ENCODE measurements at regions not wholly inside any gene's neighbourhood (a gene's known extent, or its start where the extent isn't known, plus 50 kb on each side); places are given as distances from the start of the nearest gene placed in this dataset.

- no peaks in the 10 kb centered on the region for H3K4me1 ChIP-seq
- 56% methylated on average over 4 of the region's 5 CpGs for WGBS
- peaks cover 0 to 41% (median 0%) of the 10 kb centered on the region in 4 donors for H3K27me3 ChIP-seq
- no peak overlapping the region for H3K27ac ChIP-seq (replicated peaks in 1 of 4)
- no peak for DNase-seq (ENCODE audit: extremely low spot score)
- H3K36me3 ChIP-seq: no peaks in the 10 kb centered on the region
- H3K9me3 ChIP-seq: no peaks in the 10 kb centered on the region
- intact Hi-C loops (cut with DNase I): no loop called here
- no peak for TF ChIP-seq POLR2A (IDR thresholded peaks at IDR 0.05; ENCODE audit: low read depth)
- TF ChIP-seq EP300 (IDR thresholded peaks at IDR 0.05): no peak
- TF ChIP-seq POLR2AphosphoS5 (IDR thresholded peaks at IDR 0.05): no peak
- TF ChIP-seq CTCF (IDR thresholded peaks at IDR 0.05): no peak
- no peak overlapping the region for H3K4me3 ChIP-seq
These were observed 154.6 kb downstream of the TRIM29 start for GRCh38 chr11:119983240-119983732.

- intact Hi-C loops (cut with DNase I): no loop called here
- H3K36me3 ChIP-seq: no peaks in the 10 kb centered on the region
- WGBS: 48% methylated on average over 9 of the region's 16 CpGs
- no peaks in the 10 kb centered on the region for H3K4me1 ChIP-seq
- no peak overlapping the region for H3K27ac ChIP-seq (replicated peaks in 1 of 4)
- no peak overlapping the region for H3K4me3 ChIP-seq
- no peaks in the 10 kb centered on the region for H3K9me3 ChIP-seq
- no peak for DNase-seq (ENCODE audit: extremely low spot score)
- TF ChIP-seq EP300 (IDR thresholded peaks at IDR 0.05): no peak
- TF ChIP-seq POLR2AphosphoS5 (IDR thresholded peaks at IDR 0.05): no peak
- no peak for TF ChIP-seq POLR2A (IDR thresholded peaks at IDR 0.05; ENCODE audit: low read depth)
- TF ChIP-seq CTCF (IDR thresholded peaks at IDR 0.05): no peak
- peaks cover 0 to 46% (median 0%) of the 10 kb centered on the region in 4 donors for H3K27me3 ChIP-seq
These were observed 155.2 kb downstream of the TRIM29 start for GRCh38 chr11:119982517-119983239.

- 71% methylated on average over 11 of the region's 11 CpGs for WGBS
- no peaks in the 10 kb centered on the region for H3K4me1 ChIP-seq
- H3K4me3 ChIP-seq: no peak overlapping the region
- H3K9me3 ChIP-seq: no peaks in the 10 kb centered on the region
- H3K27me3 ChIP-seq: peaks cover 0 to 64% (median 3%) of the 10 kb centered on the region in 4 donors
- no peak for TF ChIP-seq EP300 (IDR thresholded peaks at IDR 0.05)
- TF ChIP-seq POLR2AphosphoS5 (IDR thresholded peaks at IDR 0.05): no peak
- no peak for TF ChIP-seq CTCF (IDR thresholded peaks at IDR 0.05)
- no peak for TF ChIP-seq POLR2A (IDR thresholded peaks at IDR 0.05; ENCODE audit: low read depth)
- DNase-seq (ENCODE audit: extremely low spot score): no peak
- no peaks in the 10 kb centered on the region for H3K36me3 ChIP-seq
- no peak overlapping the region for H3K27ac ChIP-seq (replicated peaks in 1 of 4)
- intact Hi-C loops (cut with DNase I): no loop called here
These were observed 157.5 kb downstream of the TRIM29 start for GRCh38 chr11:119980431-119980830.

DNA sequence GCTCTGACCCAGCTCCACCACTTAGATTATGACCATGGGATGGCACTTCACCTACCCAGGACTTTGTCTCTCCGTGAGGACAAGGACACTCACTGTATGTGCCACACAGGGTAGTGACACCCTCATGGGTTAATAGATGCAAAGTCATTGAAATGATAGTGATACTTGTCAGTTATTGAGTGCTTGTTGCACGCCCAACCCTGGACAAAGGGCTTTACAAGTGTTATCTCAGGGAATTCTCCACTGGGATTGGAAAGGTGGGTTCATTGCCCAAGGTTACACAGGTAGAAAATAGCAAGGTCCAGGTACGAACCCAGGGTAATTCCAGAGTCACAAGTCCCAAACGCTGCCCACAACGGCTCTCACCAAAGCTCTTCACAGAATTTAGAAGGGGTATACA is 158.2 kb downstream of the TRIM29 start:
- H3K9me3 ChIP-seq: no peaks in the 10 kb centered on the region
- H3K4me1 ChIP-seq: no peaks in the 10 kb centered on the region
- intact Hi-C loops (cut with DNase I): no loop called here
- H3K4me3 ChIP-seq: no peak overlapping the region
- DNase-seq (ENCODE audit: extremely low spot score): no peak
- no peak for TF ChIP-seq POLR2A (IDR thresholded peaks at IDR 0.05; ENCODE audit: low read depth)
- no peak for TF ChIP-seq EP300 (IDR thresholded peaks at IDR 0.05)
- TF ChIP-seq POLR2AphosphoS5 (IDR thresholded peaks at IDR 0.05): no peak
- TF ChIP-seq CTCF (IDR thresholded peaks at IDR 0.05): no peak
- H3K27me3 ChIP-seq: peaks cover 0 to 71% (median 3%) of the 10 kb centered on the region in 4 donors
- H3K27ac ChIP-seq (replicated peaks in 1 of 4): no peak overlapping the region
- WGBS: 71% methylated on average over 5 of the region's 5 CpGs
- no peaks in the 10 kb centered on the region for H3K36me3 ChIP-seq
